ENCODE measurements at regions not wholly inside any gene's neighbourhood (a gene's known extent, or its start where the extent isn't known, plus 50 kb on each side); places are given as distances from the start of the nearest gene placed in this dataset.

DNA sequence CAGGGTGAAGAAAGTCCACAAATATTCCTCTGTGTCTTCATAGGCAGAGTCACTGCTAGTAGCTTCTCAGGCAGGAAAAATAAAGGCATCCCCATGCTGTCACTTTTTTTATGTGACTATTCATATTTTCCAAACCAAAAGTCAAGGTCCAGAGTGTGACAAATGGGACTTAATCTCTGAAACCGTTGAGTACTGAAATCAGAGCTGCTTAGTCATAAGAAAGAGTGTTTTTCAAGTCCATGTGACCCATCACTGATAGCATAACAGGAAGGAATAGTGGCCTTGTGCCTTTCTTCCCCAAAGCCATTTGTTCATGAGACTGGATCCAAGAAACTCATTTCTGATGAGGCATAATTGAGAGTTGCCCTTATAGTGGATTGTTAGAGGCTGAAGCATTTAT, 210.3 kb upstream of the TSHZ2 start:
- H3K27me3 Mint-ChIP-seq (ENCODE audit: insufficient read depth): no peaks in the 10 kb centered on the region
- no peaks in the 10 kb centered on the region for H3K4me1 Mint-ChIP-seq (ENCODE audit: low read depth)
- H3K9me3 Mint-ChIP-seq: peaks cover 11% of the 10 kb centered on the region
- no peak overlapping the region for H3K4me3 Mint-ChIP-seq
- no peaks in the 10 kb centered on the region for H3K36me3 Mint-ChIP-seq (ENCODE audit: low read depth)
- TF ChIP-seq, protein P1, sequence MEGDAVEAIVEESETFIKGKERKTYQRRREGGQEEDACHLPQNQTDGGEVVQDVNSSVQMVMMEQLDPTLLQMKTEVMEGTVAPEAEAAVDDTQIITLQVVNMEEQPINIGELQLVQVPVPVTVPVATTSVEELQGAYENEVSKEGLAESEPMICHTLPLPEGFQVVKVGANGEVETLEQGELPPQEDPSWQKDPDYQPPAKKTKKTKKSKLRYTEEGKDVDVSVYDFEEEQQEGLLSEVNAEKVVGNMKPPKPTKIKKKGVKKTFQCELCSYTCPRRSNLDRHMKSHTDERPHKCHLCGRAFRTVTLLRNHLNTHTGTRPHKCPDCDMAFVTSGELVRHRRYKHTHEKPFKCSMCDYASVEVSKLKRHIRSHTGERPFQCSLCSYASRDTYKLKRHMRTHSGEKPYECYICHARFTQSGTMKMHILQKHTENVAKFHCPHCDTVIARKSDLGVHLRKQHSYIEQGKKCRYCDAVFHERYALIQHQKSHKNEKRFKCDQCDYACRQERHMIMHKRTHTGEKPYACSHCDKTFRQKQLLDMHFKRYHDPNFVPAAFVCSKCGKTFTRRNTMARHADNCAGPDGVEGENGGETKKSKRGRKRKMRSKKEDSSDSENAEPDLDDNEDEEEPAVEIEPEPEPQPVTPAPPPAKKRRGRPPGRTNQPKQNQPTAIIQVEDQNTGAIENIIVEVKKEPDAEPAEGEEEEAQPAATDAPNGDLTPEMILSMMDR (IDR thresholded peaks at IDR 0.05): no peak
- no peak for DNase-seq
- no peak overlapping the region for H3K27ac Mint-ChIP-seq

DNA sequence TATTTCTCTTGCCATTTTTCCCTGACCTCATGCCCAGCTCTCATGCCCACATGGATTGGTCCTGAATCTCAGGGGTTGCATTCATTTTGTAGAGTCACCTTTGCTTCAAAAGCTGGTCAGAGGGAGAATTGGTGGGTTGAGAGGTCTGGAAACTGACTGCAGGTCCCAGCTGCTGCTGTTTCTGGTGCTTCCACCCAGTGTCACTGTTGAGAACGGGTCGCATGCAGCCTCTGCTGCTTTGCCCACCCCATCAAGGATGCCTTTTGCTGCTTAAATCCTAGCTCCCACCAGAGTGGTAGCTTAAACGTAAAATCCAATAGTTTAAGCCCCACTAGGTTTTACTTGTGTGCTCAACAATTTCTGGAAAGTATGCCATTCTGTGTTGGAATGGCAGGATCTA, 211.4 kb upstream of the TSHZ2 start:
- TF ChIP-seq, protein P1 (IDR thresholded peaks at IDR 0.05): no peak
- Mint-ChIP-seq H3K9me3 (peaks cover 8% of the 10 kb centered on the region), H3K36me3 (ENCODE audit: low read depth) (no peaks in the 10 kb centered on the region), H3K4me1 (ENCODE audit: low read depth) (no peaks in the 10 kb centered on the region), H3K4me3 (no peak overlapping the region), H3K27me3 (ENCODE audit: insufficient read depth) (no peaks in the 10 kb centered on the region), H3K27ac (no peak overlapping the region)
- DNase-seq: no peak

DNA sequence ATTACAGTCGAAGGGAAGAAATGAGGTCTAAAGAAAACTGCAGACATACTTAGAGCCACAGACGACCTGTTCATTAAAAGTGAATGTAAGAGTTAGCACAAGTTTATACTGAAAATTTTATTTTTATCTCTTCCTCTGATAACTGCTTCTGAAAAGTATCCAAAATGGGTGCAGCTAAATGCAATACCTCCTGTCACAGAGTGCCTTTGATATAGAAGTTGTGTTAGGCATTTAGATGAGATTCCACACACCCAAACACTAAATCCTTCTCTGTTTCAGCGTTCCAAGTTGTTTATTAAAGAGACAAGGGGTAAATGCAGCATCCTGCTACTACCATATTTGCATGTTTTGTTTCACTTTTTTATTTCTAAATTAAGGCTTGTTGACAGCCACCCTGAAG, 214.7 kb upstream of the TSHZ2 start:
- no peaks in the 10 kb centered on the region for H3K27me3 Mint-ChIP-seq (ENCODE audit: insufficient read depth)
- no peak overlapping the region for H3K27ac Mint-ChIP-seq
- H3K36me3 Mint-ChIP-seq (ENCODE audit: low read depth): no peaks in the 10 kb centered on the region
- no peak overlapping the region for H3K4me3 Mint-ChIP-seq
- no peaks in the 10 kb centered on the region for H3K4me1 Mint-ChIP-seq (ENCODE audit: low read depth)
- H3K9me3 Mint-ChIP-seq: peaks cover 8% of the 10 kb centered on the region
- DNase-seq: no peak
- TF ChIP-seq, protein P1 (IDR thresholded peaks at IDR 0.05): no peak

DNA sequence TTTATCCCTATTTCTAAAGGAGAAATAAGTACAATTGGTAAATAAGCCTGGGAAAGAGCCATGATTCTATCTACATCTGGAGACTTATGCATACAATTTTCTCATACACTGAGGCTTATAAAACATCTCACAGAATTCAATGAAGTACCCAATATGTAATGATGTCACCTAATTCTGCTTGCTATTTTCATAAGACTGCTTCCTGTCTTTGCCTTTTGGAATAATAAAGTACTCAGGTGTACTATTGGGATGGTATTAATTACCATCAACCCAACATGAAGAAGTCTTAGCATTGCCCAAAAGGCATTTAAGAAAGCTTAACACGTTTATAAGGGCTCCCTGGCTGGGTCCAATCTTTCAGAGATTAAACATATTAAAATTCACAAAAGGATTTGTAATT, 216.4 kb upstream of the TSHZ2 start:
- peaks cover 18% of the 10 kb centered on the region for H3K9me3 Mint-ChIP-seq
- H3K27ac Mint-ChIP-seq: no peak overlapping the region
- H3K27me3 Mint-ChIP-seq (ENCODE audit: insufficient read depth): no peaks in the 10 kb centered on the region
- no peak for DNase-seq
- H3K4me1 Mint-ChIP-seq (ENCODE audit: low read depth): no peaks in the 10 kb centered on the region
- H3K4me3 Mint-ChIP-seq: no peak overlapping the region
- TF ChIP-seq, protein P1 (IDR thresholded peaks at IDR 0.05): no peak
- H3K36me3 Mint-ChIP-seq (ENCODE audit: low read depth): no peaks in the 10 kb centered on the region

DNA sequence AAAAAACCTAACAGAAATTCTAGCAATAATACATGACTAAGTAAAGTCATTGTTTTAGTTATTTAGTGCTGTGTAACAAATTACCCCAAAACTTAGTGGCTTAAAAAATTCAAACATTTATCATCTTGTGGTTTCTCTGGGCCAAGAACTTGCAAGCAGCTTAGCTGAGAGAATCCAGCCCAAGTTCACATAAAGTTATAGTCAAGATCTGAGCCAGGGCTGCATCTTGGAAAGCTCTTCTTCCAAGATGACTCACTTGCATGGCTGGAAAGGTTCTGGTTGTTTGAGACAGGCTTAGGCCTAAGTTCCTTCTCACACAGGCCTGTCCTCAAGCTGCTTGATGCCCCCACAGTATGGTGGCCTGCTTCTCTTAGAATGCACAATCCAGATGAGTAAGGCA, 217.8 kb upstream of the TSHZ2 start:
- TF ChIP-seq, protein P1 (IDR thresholded peaks at IDR 0.05): no peak
- Mint-ChIP-seq H3K9me3 (peaks cover 19% of the 10 kb centered on the region), H3K4me3 (no peak overlapping the region), H3K4me1 (ENCODE audit: low read depth) (no peaks in the 10 kb centered on the region), H3K27ac (no peak overlapping the region), H3K36me3 (ENCODE audit: low read depth) (no peaks in the 10 kb centered on the region), H3K27me3 (ENCODE audit: insufficient read depth) (no peaks in the 10 kb centered on the region)
- no peak for DNase-seq

DNA sequence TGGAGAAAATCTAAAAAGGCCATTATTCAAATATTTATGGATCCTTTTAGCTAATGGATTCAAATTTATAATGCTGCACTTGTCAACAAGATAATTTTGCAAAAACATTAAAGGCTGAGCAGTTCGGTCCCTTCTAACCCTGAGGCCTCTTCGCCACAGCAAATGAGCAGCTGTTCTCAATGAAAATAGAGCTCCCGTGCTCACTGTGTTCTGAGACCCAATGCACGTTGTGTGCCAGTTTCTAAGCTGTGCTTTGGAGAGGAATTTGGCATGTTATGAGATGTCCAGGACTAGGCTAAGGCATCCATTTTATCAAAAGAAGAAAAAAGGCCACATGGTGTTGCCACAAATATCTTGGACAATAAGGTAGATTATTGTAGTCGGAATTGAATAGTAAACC, 220.1 kb upstream of the TSHZ2 start:
- Mint-ChIP-seq H3K36me3 (ENCODE audit: low read depth) (no peaks in the 10 kb centered on the region), H3K4me1 (ENCODE audit: low read depth) (no peaks in the 10 kb centered on the region), H3K9me3 (peaks cover 13% of the 10 kb centered on the region), H3K27me3 (ENCODE audit: insufficient read depth) (no peaks in the 10 kb centered on the region), H3K4me3 (no peak overlapping the region), H3K27ac (no peak overlapping the region)
- no peak for DNase-seq
- TF ChIP-seq, protein P1 (IDR thresholded peaks at IDR 0.05): no peak
